Endothelial cell of umbilical vein (primary cell): ENCODE measurements at regions not wholly inside any gene's neighbourhood (a gene's known extent, or its start where the extent isn't known, plus 50 kb on each side); places are given as distances from the start of the nearest gene placed in this dataset.

Experiments
- CTCF ChIP-seq, 2 donors: IDR thresholded peaks; 1 replicate in 1 of 2; 2 replicates in 1 of 2; pipeline ENCODE4 v1.5.1; 2011; ENCODE audit warnings: low read length in 2 of 2, mild to moderate bottlenecking in 2 of 2, moderate library complexity in 2 of 2, control low read depth in 1 of 2, inconsistent platforms in 1 of 2, low read depth in 1 of 2; ENCODE audit not compliant: insufficient read depth in 1 of 2; ENCODE audit errors: extremely low read depth in 1 of 2
- EZH2 ChIP-seq: IDR thresholded peaks from 2 replicates; pipeline ENCODE4 v1.6.1; 2012; ENCODE audit warnings: borderline replicate concordance, low read depth, mild to moderate bottlenecking, moderate library complexity, low read length, inconsistent platforms; ENCODE audit not compliant: severe bottlenecking
- GATA2 ChIP-seq: IDR thresholded peaks from 2 replicates; pipeline ENCODE4 v1.7.0; 2011; ENCODE audit warnings: low read depth, mild to moderate bottlenecking, moderate library complexity, mixed read lengths, low read length; ENCODE audit not compliant: insufficient read length, insufficient read depth
- JUN ChIP-seq: IDR thresholded peaks from 2 replicates; pipeline ENCODE4 v1.6.1; 2011; ENCODE audit warnings: borderline replicate concordance, low read depth; ENCODE audit not compliant: insufficient read length, insufficient read depth
- MAX ChIP-seq: IDR thresholded peaks from 2 replicates; pipeline ENCODE4 v1.6.1; 2011; ENCODE audit not compliant: insufficient read depth, insufficient read length
- MYC ChIP-seq: IDR thresholded peaks from one replicate; pipeline ENCODE4 v1.6.1; 2011; ENCODE audit warnings: mild to moderate bottlenecking, low read depth, low read length
- POLR2A ChIP-seq: IDR thresholded peaks from 2 replicates; pipeline ENCODE4 v1.6.1; 2012; ENCODE audit warnings: low read depth, mild to moderate bottlenecking, control low read depth, low read length
- POLR2AphosphoS5 ChIP-seq: IDR thresholded peaks from 2 replicates; pipeline ENCODE4 v1.6.1; 2012; ENCODE audit warnings: low read depth, mild to moderate bottlenecking, control low read depth, low read length, moderate library complexity; ENCODE audit not compliant: insufficient read depth

- TF ChIP-seq CTCF (IDR thresholded peaks at IDR 0.05; ENCODE audit: extremely low read depth in 1 of 2, insufficient read depth in 1 of 2, low read depth in 1 of 2, low read length in 2 of 2) (no peak), MAX (no peak), POLR2A (no peak), POLR2AphosphoS5 (no peak), JUN (no peak), EZH2 (no peak), GATA2 (no peak), MYC (no peak)
These were observed 77.9 kb upstream of the LINGO1 start for GRCh38 chr15:77710637-77711036.
